Activated naive CD4-positive, alpha-beta T cell treated with anti-CD3 and anti-CD28 coated beads, Interleukin-2, amount 10 ng/mL, durations not matched to agents 7 days and 5 days (primary cell): ENCODE measurements at regions not wholly inside any gene's neighbourhood (a gene's known extent, or its start where the extent isn't known, plus 50 kb on each side); places are given as distances from the start of the nearest gene placed in this dataset.

Experiments
- CTCF ChIA-PET: fragments of 350-600 bp; sonication (Branson Sonifier 250); formaldehyde crosslinking; loops from one replicate; lab custom pipeline; 2021; ENCODE audit warnings: antibody characterized with exemption; lab: Charles Lee
- DNase-seq: peaks from one replicate; pipeline ENCODE4 v3.0.0-alpha.2; 2020
- H3K27ac Mint-ChIP-seq: one replicate; pipeline ENCODE4 v1.8.0; 2021; ENCODE audit warnings: mild to moderate bottlenecking, moderate library complexity, mixed read lengths
- H3K27me3 Mint-ChIP-seq: one replicate; pipeline ENCODE4 v1.8.0; 2021; ENCODE audit warnings: mild to moderate bottlenecking, mixed read lengths
- H3K36me3 Mint-ChIP-seq: one replicate; pipeline ENCODE4 v1.8.0; 2021; ENCODE audit warnings: mixed read lengths
- H3K4me1 Mint-ChIP-seq: one replicate; pipeline ENCODE4 v1.8.0; 2021; ENCODE audit warnings: mixed read lengths
- H3K4me3 Mint-ChIP-seq: one replicate; pipeline ENCODE4 v1.8.0; 2021; ENCODE audit warnings: mild to moderate bottlenecking, moderate library complexity, mixed read lengths
- H3K9me3 Mint-ChIP-seq: one replicate; pipeline ENCODE4 v1.8.0; 2021; ENCODE audit warnings: mixed read lengths

DNA sequence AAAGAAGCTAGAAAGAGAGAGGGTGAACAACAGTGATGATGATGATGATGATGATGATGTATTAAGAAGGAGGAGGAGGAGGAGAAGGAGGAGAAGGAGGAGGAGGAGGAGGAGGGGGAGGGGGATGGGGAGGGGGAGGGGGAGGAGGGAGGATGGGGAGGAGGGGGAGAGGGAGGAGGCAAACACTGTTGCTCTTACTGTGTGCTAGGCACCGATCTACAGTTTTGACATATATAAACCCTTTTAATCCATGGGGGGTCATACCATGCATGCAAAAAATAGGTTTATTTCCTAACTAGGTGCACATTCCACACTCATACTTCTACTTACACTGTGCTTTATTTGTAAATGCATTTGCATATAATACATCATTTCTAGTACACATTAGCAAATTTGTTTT is 482.8 kb upstream of the FAM241A start:
- H3K27ac Mint-ChIP-seq = no peak overlapping the region
- H3K9me3 Mint-ChIP-seq = peaks cover 3% of the 10 kb centered on the region
- H3K27me3 Mint-ChIP-seq = no peaks in the 10 kb centered on the region
- H3K36me3 Mint-ChIP-seq = no peaks in the 10 kb centered on the region
- CTCF ChIA-PET = no interaction called here
- DNase-seq = no peak
- H3K4me3 Mint-ChIP-seq = no peak overlapping the region
- no peaks in the 10 kb centered on the region for H3K4me1 Mint-ChIP-seq

DNA sequence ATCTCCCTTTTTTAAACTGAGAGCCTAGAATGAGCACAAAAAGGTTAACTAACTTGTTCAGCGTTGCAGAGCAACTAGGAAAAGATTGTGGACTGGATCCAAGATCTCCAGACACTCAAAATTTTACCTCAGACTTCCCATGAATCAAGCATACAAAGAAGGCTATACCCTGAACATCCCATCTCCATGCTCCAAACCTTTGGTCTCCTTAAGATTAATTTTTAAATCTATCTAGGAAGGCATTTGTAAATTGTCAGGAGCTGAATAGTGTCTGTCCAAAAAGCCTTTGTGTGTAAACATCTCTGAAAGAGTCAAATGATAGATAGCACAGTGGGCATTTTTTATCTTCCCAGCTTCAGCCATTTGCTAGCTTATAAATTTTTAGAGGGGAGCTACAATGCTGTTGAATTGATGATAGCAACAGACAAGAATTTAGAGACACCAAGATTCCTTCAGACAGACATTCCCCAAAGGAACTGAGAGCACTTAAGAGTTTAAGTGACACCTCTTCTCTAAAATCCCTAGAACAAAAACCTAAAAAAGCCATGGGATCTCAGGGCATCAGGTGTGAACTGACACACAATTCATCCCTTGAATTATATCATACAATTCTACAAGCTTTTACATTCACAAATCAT is 480.8 kb upstream of the FAM241A start:
- no peaks in the 10 kb centered on the region for H3K4me1 Mint-ChIP-seq
- no peak for DNase-seq
- CTCF ChIA-PET = no interaction called here
- no peak overlapping the region for H3K27ac Mint-ChIP-seq
- H3K27me3 Mint-ChIP-seq = no peaks in the 10 kb centered on the region
- no peaks in the 10 kb centered on the region for H3K36me3 Mint-ChIP-seq
- H3K9me3 Mint-ChIP-seq = peaks cover 3% of the 10 kb centered on the region
- no peak overlapping the region for H3K4me3 Mint-ChIP-seq

DNA sequence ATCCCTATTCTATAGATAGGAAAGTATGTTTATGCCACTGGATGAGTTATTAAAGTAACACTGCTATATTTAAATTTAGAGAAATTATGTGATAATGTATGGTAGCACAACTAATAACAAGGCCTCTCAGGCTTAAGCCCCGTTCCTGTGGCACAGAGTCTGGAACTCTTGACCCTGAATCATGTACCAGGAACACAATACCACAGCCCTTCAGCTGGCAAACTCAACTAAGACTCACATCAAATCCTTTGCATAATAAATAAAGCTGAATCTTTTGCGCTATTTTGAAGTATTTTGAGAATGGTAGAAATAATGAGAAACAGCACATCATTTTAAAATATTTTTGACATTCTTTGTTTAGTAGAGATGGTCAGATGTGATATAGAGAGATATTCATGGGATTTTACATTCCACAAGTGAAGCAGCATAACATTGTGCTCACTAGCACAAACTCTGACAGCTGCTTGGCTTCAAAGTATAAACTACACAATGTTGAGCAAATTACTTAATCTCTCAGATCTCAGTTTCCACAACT is 478.4 kb upstream of the FAM241A start:
- CTCF ChIA-PET = no interaction called here
- H3K4me1 Mint-ChIP-seq = no peaks in the 10 kb centered on the region
- H3K36me3 Mint-ChIP-seq = no peaks in the 10 kb centered on the region
- H3K27ac Mint-ChIP-seq = no peak overlapping the region
- DNase-seq = no peak
- no peaks in the 10 kb centered on the region for H3K27me3 Mint-ChIP-seq
- H3K9me3 Mint-ChIP-seq = peaks cover 3% of the 10 kb centered on the region
- no peak overlapping the region for H3K4me3 Mint-ChIP-seq

DNA sequence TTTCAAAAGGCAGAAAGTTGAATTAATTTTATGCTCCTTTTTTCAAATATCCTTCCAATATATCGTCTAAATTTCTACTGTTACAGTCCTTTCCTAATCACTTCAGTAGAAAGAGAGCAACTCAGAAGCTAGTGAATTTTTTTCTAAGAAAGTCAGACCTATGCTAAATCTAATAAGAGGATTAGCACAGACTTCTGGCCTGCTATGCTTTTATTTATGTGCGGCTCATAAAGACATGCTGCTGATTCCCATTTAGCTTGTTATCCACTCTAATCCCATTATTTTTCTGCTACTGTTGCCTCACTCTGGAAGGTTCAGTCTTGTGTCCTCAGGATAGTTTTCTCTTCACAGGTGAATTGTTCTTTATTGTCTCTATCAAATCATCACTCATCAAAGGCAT is 473.5 kb upstream of the FAM241A start:
- Mint-ChIP-seq H3K4me3 (no peak overlapping the region), H3K36me3 (no peaks in the 10 kb centered on the region), H3K27ac (no peak overlapping the region), H3K27me3 (no peaks in the 10 kb centered on the region), H3K4me1 (no peaks in the 10 kb centered on the region), H3K9me3 (no peaks in the 10 kb centered on the region)
- CTCF ChIA-PET = no interaction called here
- no peak for DNase-seq

DNA sequence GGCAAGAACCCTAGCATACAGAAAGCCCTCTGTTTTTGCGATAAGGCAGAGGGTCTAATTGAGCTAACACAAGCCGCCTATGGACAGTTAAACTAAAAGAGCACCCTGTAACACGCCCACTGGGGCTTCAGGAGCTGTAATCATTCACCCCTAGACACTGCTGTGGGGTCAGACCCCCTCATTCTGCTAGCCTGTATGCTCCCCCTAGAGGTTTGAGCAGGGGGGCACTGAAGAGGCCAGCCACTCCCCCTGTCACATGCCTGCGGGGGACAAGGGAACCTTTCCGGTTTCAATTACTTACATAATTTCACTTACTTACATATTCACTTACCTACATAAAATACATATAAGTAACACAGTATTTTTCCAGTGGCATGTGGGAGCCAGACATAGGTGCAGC is 469.5 kb upstream of the FAM241A start:
- H3K27me3 Mint-ChIP-seq = no peaks in the 10 kb centered on the region
- no peaks in the 10 kb centered on the region for H3K9me3 Mint-ChIP-seq
- CTCF ChIA-PET = no interaction called here
- no peak overlapping the region for H3K4me3 Mint-ChIP-seq
- H3K36me3 Mint-ChIP-seq = no peaks in the 10 kb centered on the region
- no peak overlapping the region for H3K27ac Mint-ChIP-seq
- no peak for DNase-seq
- H3K4me1 Mint-ChIP-seq = no peaks in the 10 kb centered on the region

DNA sequence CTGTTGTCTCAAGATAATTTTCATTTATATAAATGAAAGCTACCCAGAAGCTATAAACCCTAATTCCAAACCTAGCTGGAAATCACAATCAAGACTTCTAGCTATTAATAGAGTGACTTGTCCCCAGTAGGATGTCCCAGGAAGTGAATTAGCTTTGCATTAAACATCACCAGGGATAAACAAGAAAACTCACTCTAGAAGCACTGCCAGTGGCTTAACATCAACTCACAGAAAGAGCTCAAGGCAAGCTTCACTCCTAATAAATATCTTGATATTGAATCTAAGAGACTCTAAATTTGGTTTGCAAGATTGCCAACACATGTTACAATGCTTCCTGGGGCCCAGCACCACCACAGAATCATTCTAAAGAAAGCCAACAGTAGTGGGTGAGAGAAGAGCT is 468.7 kb upstream of the FAM241A start:
- Mint-ChIP-seq H3K27me3 (no peaks in the 10 kb centered on the region), H3K27ac (no peak overlapping the region), H3K9me3 (no peaks in the 10 kb centered on the region), H3K4me1 (no peaks in the 10 kb centered on the region), H3K4me3 (no peak overlapping the region), H3K36me3 (no peaks in the 10 kb centered on the region)
- CTCF ChIA-PET = no interaction called here
- no peak for DNase-seq

DNA sequence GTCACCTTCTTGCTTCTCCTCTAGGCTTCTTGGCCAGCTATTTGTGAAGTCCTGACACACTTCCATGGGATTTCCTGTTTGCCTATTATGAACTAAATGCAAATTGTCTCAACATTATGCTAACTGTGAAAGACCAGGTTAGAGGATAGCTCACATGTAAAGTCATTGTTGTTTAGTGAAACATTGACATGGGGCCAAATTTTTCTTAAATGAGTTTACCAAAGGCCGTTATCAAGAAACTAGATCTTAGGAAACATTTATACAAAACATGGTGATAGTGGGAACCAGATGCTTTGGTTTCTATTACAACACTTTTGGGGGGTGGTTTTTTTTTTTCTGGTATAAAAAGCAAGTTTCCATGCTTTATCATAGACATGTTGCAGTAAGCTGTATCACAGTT is 466.8 kb upstream of the FAM241A start:
- DNase-seq = no peak
- H3K4me1 Mint-ChIP-seq = no peaks in the 10 kb centered on the region
- no peak overlapping the region for H3K4me3 Mint-ChIP-seq
- H3K9me3 Mint-ChIP-seq = no peaks in the 10 kb centered on the region
- no peak overlapping the region for H3K27ac Mint-ChIP-seq
- CTCF ChIA-PET = no interaction called here
- no peaks in the 10 kb centered on the region for H3K36me3 Mint-ChIP-seq
- no peaks in the 10 kb centered on the region for H3K27me3 Mint-ChIP-seq

DNA sequence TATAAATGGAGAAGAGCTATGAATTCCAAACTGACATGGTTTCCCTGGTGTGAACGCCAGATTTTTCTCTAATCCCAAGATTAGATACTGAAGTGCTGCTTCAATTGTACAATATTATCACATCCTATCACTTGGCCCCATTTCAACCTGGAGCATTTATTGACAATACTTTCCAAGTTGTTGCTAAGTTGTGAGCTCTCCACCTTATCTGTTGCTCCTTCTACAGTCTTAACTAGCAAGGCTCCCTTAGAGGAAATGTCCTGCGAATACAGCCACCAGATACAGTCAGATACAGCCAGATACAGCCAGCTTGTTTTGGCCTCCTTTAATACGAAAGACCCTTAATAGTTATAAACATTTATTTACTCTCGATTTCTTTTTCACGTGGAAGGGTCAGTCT is 466.3 kb upstream of the FAM241A start:
- DNase-seq = no peak
- CTCF ChIA-PET = no interaction called here
- no peak overlapping the region for H3K4me3 Mint-ChIP-seq
- H3K27ac Mint-ChIP-seq = no peak overlapping the region
- no peaks in the 10 kb centered on the region for H3K9me3 Mint-ChIP-seq
- no peaks in the 10 kb centered on the region for H3K4me1 Mint-ChIP-seq
- no peaks in the 10 kb centered on the region for H3K36me3 Mint-ChIP-seq
- H3K27me3 Mint-ChIP-seq = no peaks in the 10 kb centered on the region

DNA sequence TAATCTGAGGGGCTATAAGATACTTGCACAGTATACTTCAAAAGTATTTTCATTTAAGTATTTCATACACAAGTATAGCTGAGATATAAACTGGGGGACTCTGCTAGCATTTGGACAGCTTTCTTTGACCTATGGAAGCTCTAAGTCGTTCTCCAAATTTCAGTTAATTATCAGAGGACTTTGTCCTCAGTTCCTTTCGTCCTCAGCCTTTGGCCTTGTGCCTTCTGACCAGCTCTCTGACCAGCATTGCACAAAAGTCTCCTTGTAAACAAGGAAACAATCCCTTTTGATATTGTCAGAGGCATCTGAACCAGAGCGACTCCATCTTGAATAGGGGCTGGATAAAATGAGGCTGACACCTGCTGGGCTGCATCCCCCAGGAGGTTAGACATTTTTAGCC is 464.0 kb upstream of the FAM241A start:
- CTCF ChIA-PET = no interaction called here
- Mint-ChIP-seq H3K9me3 (no peaks in the 10 kb centered on the region), H3K27me3 (no peaks in the 10 kb centered on the region), H3K36me3 (no peaks in the 10 kb centered on the region), H3K27ac (no peak overlapping the region), H3K4me1 (no peaks in the 10 kb centered on the region), H3K4me3 (no peak overlapping the region)
- DNase-seq = no peak

DNA sequence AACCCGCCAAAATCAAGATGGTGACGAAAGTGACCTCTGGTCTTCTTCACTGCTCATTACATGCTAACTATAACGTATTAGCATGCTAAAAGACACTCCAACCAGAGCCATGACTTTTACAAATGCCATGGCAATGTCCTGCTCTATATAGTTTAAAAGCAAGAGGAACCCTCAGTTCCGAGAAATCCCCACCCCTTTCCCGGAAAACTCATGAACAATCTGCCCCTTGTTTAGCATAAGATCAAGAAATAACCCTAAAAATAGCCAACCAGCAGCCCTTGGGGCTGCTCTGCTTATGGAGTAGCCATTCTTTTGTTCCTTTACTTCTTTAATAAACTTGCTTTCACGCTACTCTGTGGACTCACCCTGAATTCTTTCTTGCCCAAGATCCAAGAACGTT is 463.5 kb upstream of the FAM241A start:
- CTCF ChIA-PET = no interaction called here
- Mint-ChIP-seq H3K27me3 (no peaks in the 10 kb centered on the region), H3K4me3 (no peak overlapping the region), H3K36me3 (no peaks in the 10 kb centered on the region), H3K27ac (no peak overlapping the region), H3K9me3 (no peaks in the 10 kb centered on the region), H3K4me1 (no peaks in the 10 kb centered on the region)
- no peak for DNase-seq

DNA sequence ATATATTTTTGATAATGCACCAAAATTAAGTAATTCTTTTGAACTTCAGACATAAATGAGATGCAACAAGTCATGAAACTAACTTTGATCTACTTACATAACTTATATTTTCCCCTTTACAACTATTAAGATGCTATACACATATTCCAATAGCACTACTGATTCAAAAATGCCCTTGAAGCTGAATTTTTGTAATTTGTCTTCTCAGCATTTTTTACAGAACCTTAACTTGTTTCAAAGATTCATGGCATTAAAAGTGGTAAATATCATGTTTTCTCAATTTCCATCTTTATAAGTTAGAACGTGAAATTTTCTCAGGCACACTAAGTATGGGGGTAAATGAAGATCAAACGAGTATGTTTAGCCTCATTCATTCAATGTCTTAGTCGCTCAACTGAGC is 460.0 kb upstream of the FAM241A start:
- no peaks in the 10 kb centered on the region for H3K27me3 Mint-ChIP-seq
- CTCF ChIA-PET = no interaction called here
- H3K27ac Mint-ChIP-seq = no peak overlapping the region
- no peaks in the 10 kb centered on the region for H3K4me1 Mint-ChIP-seq
- H3K4me3 Mint-ChIP-seq = no peak overlapping the region
- H3K36me3 Mint-ChIP-seq = no peaks in the 10 kb centered on the region
- no peak for DNase-seq
- H3K9me3 Mint-ChIP-seq = no peaks in the 10 kb centered on the region

DNA sequence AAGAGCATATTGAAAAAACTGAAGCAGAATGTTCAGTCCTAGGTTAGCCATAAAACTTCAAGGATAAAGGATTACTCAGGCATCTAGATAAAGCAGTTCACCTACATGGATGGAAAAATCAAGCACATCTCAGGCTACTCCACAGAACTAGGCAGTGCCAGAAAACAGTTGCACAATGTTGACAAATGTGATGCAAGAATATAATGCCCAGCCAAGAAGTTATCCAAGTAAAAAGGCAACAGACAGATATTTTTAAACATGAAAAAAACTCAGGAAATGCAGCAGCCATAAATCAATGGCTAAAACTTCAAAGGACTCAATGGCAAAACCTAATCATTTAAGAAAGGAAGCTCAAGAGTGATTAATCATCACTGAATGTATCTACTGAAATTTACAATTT is 456.0 kb upstream of the FAM241A start:
- DNase-seq = no peak
- no peak overlapping the region for H3K4me3 Mint-ChIP-seq
- no peak overlapping the region for H3K27ac Mint-ChIP-seq
- H3K27me3 Mint-ChIP-seq = no peaks in the 10 kb centered on the region
- H3K4me1 Mint-ChIP-seq = no peaks in the 10 kb centered on the region
- H3K9me3 Mint-ChIP-seq = no peaks in the 10 kb centered on the region
- CTCF ChIA-PET = no interaction called here
- H3K36me3 Mint-ChIP-seq = no peaks in the 10 kb centered on the region

DNA sequence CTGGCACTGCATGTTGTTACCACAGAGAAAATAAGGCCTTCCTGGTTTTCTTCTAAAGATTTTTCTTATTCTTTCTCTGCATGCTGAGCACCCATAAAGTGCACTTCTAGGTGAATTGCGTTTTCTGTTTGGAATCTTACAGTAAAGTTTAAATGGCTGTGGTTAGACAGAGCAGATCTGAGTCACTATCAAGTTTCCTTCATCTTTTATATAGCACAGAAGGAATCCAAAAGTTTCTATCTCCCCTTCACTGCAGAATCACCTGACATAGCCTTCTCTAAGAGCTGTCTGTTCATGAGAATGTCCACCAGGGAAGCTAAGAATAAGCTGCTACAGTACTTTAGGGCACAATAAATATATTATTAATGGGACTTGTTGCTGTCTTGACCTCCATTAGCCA is 455.5 kb upstream of the FAM241A start:
- no peak for DNase-seq
- Mint-ChIP-seq H3K27ac (no peak overlapping the region), H3K9me3 (no peaks in the 10 kb centered on the region), H3K4me1 (no peaks in the 10 kb centered on the region), H3K4me3 (no peak overlapping the region), H3K36me3 (no peaks in the 10 kb centered on the region), H3K27me3 (no peaks in the 10 kb centered on the region)
- CTCF ChIA-PET = no interaction called here

DNA sequence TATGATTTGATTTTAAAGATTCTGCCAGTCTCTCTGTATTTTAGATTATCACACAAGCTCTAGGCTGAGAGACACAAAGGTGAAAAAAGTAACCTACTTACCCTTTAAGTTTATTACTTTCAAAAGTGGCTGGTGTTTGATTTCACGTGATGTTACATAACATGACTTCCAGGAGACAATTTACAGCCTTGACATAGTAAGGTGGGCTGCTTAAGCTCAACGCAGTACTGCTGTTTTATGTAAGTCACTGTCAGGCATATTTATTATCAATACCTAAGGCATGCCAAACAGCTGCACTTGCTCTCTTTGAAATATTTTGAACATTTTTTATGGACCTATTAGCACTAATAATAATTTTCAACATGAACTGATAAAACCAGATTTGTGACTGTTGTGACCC is 451.5 kb upstream of the FAM241A start:
- H3K4me1 Mint-ChIP-seq = no peaks in the 10 kb centered on the region
- no peaks in the 10 kb centered on the region for H3K27me3 Mint-ChIP-seq
- H3K36me3 Mint-ChIP-seq = no peaks in the 10 kb centered on the region
- H3K9me3 Mint-ChIP-seq = no peaks in the 10 kb centered on the region
- no peak overlapping the region for H3K4me3 Mint-ChIP-seq
- no peak for DNase-seq
- no peak overlapping the region for H3K27ac Mint-ChIP-seq
- CTCF ChIA-PET = no interaction called here

DNA sequence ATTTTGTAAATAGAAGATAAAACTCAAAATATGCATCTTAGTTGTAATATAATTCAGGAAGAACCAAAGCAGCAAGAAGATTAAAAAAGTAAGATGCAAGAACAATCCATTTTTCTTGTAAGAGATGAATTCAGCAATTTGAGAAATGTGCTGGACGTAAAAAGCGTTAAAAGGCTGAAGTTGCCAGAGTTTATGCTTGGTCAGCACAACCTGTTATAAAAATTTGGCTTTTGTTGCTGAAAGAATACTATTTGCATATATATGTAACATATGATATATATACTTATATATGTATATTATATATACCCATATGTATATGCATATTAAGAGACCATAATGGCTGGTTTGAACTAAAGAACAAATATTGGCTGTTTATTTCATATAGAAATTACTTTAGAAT is 449.6 kb upstream of the FAM241A start:
- no peak for DNase-seq
- H3K9me3 Mint-ChIP-seq = no peaks in the 10 kb centered on the region
- no peak overlapping the region for H3K27ac Mint-ChIP-seq
- H3K36me3 Mint-ChIP-seq = no peaks in the 10 kb centered on the region
- CTCF ChIA-PET = no interaction called here
- no peaks in the 10 kb centered on the region for H3K4me1 Mint-ChIP-seq
- no peaks in the 10 kb centered on the region for H3K27me3 Mint-ChIP-seq
- H3K4me3 Mint-ChIP-seq = no peak overlapping the region

DNA sequence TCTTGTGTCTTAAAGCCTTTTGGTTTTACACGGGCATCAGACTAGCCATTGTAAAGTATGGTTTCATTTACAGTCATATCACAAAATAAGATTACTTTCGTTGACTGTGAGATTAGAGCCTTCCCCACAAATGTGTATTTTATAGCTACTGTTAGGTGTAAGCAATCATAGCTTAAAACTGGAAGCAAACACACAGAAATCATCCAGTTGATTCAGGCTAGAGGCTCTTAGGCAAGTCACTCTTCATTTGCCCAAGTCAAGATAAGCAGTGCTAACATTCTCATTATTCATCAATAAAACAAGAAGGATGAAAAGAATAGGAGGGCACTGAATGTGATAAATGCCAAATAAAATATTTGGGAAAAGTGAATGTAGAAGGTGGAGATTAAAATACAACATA is 448.7 kb upstream of the FAM241A start:
- no peak overlapping the region for H3K4me3 Mint-ChIP-seq
- CTCF ChIA-PET = no interaction called here
- H3K27me3 Mint-ChIP-seq = no peaks in the 10 kb centered on the region
- no peaks in the 10 kb centered on the region for H3K9me3 Mint-ChIP-seq
- H3K27ac Mint-ChIP-seq = no peak overlapping the region
- no peak for DNase-seq
- H3K4me1 Mint-ChIP-seq = no peaks in the 10 kb centered on the region
- H3K36me3 Mint-ChIP-seq = no peaks in the 10 kb centered on the region
